ENCODE measurements at regions not wholly inside any gene's neighbourhood (a gene's known extent, or its start where the extent isn't known, plus 50 kb on each side); places are given as distances from the start of the nearest gene placed in this dataset.

DNA sequence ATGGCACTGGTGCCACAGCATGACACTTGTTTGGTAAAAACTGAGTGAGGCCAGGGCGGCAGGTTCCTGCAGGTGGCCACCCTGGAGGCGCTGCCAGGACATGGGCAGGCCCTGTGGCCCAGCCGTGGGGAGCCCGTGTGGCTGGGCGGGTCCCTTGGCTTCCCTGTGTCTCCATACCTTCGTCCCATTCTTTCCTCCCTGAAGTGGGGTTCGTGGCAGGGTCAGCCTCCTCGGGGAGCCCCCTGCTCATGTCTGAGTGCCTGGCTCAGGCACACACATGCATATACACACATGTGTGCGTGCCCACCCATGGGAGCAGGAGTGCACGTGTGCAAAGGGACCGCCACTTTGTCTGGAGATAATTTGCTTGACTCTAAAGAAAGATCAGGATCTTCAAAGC is 86.5 kb upstream of the HDAC4 start:
- Histone ChIP-seq H3K4me3 (no peak overlapping the region), H3K36me3 (no peaks in the 10 kb centered on the region), H3K9me3 (no peaks in the 10 kb centered on the region), H3K27ac (no peak overlapping the region), H3K27me3 (replicated peaks; ENCODE audit: insufficient read depth) (no peaks in the 10 kb centered on the region), H3K4me1 (replicated peaks) (no peaks in the 10 kb centered on the region)
- TF ChIP-seq CTCF (IDR thresholded peaks at IDR 0.05) (no peak), POLR2A (IDR thresholded peaks at IDR 0.05) (no peak), POLR2AphosphoS5 (IDR thresholded peaks at IDR 0.05) (no peak)
- intact Hi-C loops (cut with DNase I) = no loop called here
- DNase-seq (ENCODE audit: low spot score) = no peak
- WGBS = 86% methylated on average over 11 of the region's 11 CpGs

DNA sequence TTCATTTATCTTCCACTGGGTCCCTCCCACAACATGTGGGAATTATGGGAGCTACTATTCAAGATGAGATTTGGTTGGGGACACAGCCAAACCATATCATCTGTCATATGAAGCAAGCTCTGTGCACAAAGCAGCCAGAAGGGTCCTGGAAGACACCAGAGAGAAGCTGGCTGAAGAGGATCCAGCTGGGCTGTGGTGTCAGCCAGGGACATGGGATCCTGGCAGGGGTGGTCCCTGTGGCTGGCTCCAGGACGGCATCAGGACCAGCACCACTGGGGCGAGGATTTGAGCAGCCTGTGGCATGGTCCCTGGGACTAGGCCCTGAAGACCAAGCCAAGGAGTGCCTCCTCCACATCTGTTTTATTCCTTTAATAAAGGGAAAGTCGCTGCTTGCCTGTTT is 84.8 kb upstream of the HDAC4 start:
- Histone ChIP-seq H3K27ac (no peak overlapping the region), H3K4me3 (no peak overlapping the region), H3K9me3 (no peaks in the 10 kb centered on the region), H3K4me1 (replicated peaks) (no peaks in the 10 kb centered on the region), H3K36me3 (no peaks in the 10 kb centered on the region), H3K27me3 (replicated peaks; ENCODE audit: insufficient read depth) (no peaks in the 10 kb centered on the region)
- WGBS = 82% methylated on average over 3 of the region's 3 CpGs
- no peak for TF ChIP-seq POLR2AphosphoS5 (IDR thresholded peaks at IDR 0.05)
- TF ChIP-seq CTCF (IDR thresholded peaks at IDR 0.05) = no peak
- TF ChIP-seq POLR2A (IDR thresholded peaks at IDR 0.05) = no peak
- intact Hi-C loops (cut with DNase I) = no loop called here
- no peak for DNase-seq (ENCODE audit: low spot score)

GRCh38 chr2:239484571-239485355 is 83.9 kb upstream of the HDAC4 start:
- no peaks in the 10 kb centered on the region for H3K36me3 ChIP-seq
- TF ChIP-seq POLR2AphosphoS5 (IDR thresholded peaks at IDR 0.05) (no peak), POLR2A (IDR thresholded peaks at IDR 0.05) (no peak), CTCF (IDR thresholded peaks at IDR 0.05) (no peak)
- H3K9me3 ChIP-seq = no peaks in the 10 kb centered on the region
- no peak overlapping the region for H3K27ac ChIP-seq
- H3K27me3 ChIP-seq (replicated peaks; ENCODE audit: insufficient read depth) = no peaks in the 10 kb centered on the region
- intact Hi-C loops (cut with DNase I) = no loop called here
- H3K4me1 ChIP-seq (replicated peaks) = no peaks in the 10 kb centered on the region
- H3K4me3 ChIP-seq = no peak overlapping the region
- WGBS = 94% methylated on average over 22 of the region's 22 CpGs
- no peak for DNase-seq (ENCODE audit: low spot score)

DNA sequence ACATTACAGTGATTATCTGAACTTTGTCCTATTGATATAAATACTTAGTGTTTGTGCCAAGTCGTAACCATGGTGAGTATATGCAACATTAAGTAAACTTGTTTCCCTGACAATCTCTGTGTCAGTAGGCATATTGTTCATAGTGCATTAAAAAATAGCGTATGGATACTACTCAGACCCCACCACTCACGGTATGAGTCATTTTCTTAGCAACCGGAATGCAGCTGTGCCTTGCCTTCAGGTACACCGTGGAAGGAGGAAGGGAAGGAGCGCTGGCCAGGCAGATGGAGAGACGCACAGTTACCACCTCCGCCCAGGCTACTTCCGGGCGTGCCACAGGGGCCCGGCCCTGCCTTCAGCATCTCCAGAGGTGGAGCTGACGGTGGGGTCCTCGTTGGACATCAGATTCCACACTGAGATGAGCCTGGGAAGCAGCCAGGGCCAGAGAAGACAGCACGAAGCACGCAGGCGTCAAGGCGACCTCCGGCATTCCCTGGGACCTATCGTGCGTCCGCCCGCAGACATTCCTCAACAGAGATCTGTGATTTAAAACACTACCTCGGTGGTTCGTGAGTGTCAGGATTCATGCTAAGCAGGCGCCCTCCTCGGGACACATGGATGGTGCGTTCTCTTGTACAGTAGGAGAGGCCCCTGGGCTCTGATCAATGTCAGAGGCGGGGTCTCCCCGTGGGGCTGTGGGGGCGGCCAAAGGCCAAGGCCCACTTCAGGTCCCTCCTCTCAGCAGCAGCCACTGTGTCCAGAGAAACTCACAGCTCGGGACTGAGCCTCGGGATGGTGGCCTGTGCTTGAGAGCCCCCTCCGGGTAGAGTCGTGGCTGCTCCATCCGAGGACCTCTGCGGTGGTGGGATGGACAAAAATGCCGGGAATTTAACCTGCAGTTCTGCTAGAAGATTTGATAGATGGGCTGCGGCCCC is 82.2 kb upstream of the HDAC4 start:
- intact Hi-C loops (cut with DNase I) = no loop called here
- TF ChIP-seq POLR2AphosphoS5 (IDR thresholded peaks at IDR 0.05) = no peak
- TF ChIP-seq POLR2A (IDR thresholded peaks at IDR 0.05) = no peak
- TF ChIP-seq CTCF (IDR thresholded peaks at IDR 0.05) = no peak
- H3K4me1 ChIP-seq (replicated peaks) = no peaks in the 10 kb centered on the region
- no peak overlapping the region for H3K27ac ChIP-seq
- H3K4me3 ChIP-seq = no peak overlapping the region
- no peaks in the 10 kb centered on the region for H3K36me3 ChIP-seq
- 73% methylated on average over 38 of the region's 38 CpGs for WGBS
- DNase-seq (ENCODE audit: low spot score) = no peak
- no peaks in the 10 kb centered on the region for H3K9me3 ChIP-seq
- no peaks in the 10 kb centered on the region for H3K27me3 ChIP-seq (replicated peaks; ENCODE audit: insufficient read depth)
